ENCODE measurements at regions not wholly inside any gene's neighbourhood (a gene's known extent, or its start where the extent isn't known, plus 50 kb on each side); places are given as distances from the start of the nearest gene placed in this dataset.
"Not testable (repeated sequence)": the region's sequence is repeated elsewhere in the genome, so short reads cannot be mapped to it uniquely, and the experiment has no call there.

DNA sequence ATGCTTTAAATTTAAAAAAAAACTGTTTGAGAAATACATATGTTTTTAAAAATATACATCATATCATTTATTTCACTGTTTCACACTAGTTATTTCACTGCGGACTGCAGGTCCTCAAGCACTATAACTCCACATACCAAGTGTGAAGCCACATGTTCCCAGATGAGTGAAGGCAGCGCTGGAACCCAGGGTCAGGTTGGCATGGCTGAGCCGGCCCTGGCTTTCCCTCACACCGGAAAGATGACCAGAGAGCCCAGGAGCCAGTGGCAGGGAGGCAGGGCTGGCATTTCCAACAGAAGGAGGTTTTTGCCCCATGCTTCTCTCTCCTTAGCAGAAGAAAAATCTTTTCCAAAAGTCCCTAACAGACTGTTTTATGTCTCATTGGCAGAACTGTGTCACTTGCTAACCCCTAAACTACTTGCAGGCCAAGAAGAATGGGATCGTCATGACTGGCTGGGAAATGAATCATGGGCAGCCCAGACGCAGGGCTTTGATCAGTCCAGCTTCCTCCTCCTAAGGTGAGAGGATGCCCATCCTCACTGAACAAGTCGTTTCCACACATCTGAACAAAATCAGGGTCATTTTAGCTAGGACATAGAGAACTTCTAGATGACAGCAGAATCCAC lies 287.6 kb upstream of the HNRNPA3 start:
- H3K27me3 ChIP-seq (ENCODE audit: control insufficient read depth in 1 of 2, insufficient read depth in 2 of 2, low read length in 2 of 2) = no peaks in the 10 kb centered on the region
- no peak overlapping the region for H3K27ac ChIP-seq (ENCODE audit: low read depth, low read length)
- H3K4me3 ChIP-seq (ENCODE audit: low read depth in 1 of 2, low read length in 2 of 2) = no peak overlapping the region
- no peaks in the 10 kb centered on the region for H3K36me3 ChIP-seq (ENCODE audit: control insufficient read depth in 1 of 2, insufficient read depth in 2 of 2, low read length in 2 of 2)
- no peak overlapping the region for H3K9ac ChIP-seq (ENCODE audit: low read depth in 1 of 2, low read length in 2 of 2)
- no peaks in the 10 kb centered on the region for H3K9me3 ChIP-seq (ENCODE audit: control insufficient read depth in 1 of 2, low read length in 2 of 2)
- H3K4me1 ChIP-seq (ENCODE audit: control insufficient read depth in 1 of 2, insufficient read depth in 2 of 2, low read length in 2 of 2) = no peaks in the 10 kb centered on the region

- H3K4me3 ChIP-seq (ENCODE audit: low read depth in 1 of 2, low read length in 2 of 2) = no peak overlapping the region
- no peak overlapping the region for H3K27ac ChIP-seq (ENCODE audit: low read depth, low read length)
- H3K9ac ChIP-seq (ENCODE audit: low read depth in 1 of 2, low read length in 2 of 2) = no peak overlapping the region
- no peaks in the 10 kb centered on the region for H3K9me3 ChIP-seq (ENCODE audit: control insufficient read depth in 1 of 2, low read length in 2 of 2)
- no peaks in the 10 kb centered on the region for H3K36me3 ChIP-seq (ENCODE audit: control insufficient read depth in 1 of 2, insufficient read depth in 2 of 2, low read length in 2 of 2)
- H3K27me3 ChIP-seq (ENCODE audit: control insufficient read depth in 1 of 2, insufficient read depth in 2 of 2, low read length in 2 of 2) = no peaks in the 10 kb centered on the region
- H3K4me1 ChIP-seq (ENCODE audit: control insufficient read depth in 1 of 2, insufficient read depth in 2 of 2, low read length in 2 of 2) = no peaks in the 10 kb centered on the region
These were observed 286.1 kb upstream of the HNRNPA3 start for GRCh38 chr2:176926453-176926852.

DNA sequence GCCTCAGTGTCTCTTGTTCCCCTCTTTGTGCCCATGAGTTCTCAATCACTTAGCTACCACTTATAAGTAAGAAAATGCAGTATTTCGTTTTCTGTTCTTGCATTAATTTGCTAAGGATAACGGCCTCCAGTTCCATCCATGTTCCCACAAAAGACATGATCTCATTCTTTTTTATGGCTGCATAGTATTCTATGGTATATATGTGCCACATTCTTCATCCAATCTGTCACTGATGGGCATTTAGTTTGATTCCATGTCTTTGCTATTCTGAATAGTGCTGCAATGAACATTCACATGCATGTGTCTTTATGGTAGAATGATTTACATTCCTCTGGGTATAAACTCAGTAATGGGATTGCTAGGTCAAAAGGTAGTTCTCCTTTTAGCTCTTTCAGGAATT lies 283.2 kb upstream of the HNRNPA3 start:
- H3K9me3 ChIP-seq (ENCODE audit: control insufficient read depth in 1 of 2, low read length in 2 of 2); H3K36me3 ChIP-seq (ENCODE audit: control insufficient read depth in 1 of 2, insufficient read depth in 2 of 2, low read length in 2 of 2); H3K27ac ChIP-seq (ENCODE audit: low read depth, low read length); H3K4me3 ChIP-seq (ENCODE audit: low read depth in 1 of 2, low read length in 2 of 2); H3K9ac ChIP-seq (ENCODE audit: low read depth in 1 of 2, low read length in 2 of 2); H3K27me3 ChIP-seq (ENCODE audit: control insufficient read depth in 1 of 2, insufficient read depth in 2 of 2, low read length in 2 of 2); H3K4me1 ChIP-seq (ENCODE audit: control insufficient read depth in 1 of 2, insufficient read depth in 2 of 2, low read length in 2 of 2): not testable (repeated sequence)

- peak overlapping the region in 1 of 2 donors; percentile 19 for H3K4me3 ChIP-seq (ENCODE audit: low read depth in 1 of 2, low read length in 2 of 2)
- no peaks in the 10 kb centered on the region for H3K9me3 ChIP-seq (ENCODE audit: control insufficient read depth in 1 of 2, low read length in 2 of 2)
- no peaks in the 10 kb centered on the region for H3K36me3 ChIP-seq (ENCODE audit: control insufficient read depth in 1 of 2, insufficient read depth in 2 of 2, low read length in 2 of 2)
- H3K9ac ChIP-seq (ENCODE audit: low read depth in 1 of 2, low read length in 2 of 2) = no peak overlapping the region
- no peaks in the 10 kb centered on the region for H3K4me1 ChIP-seq (ENCODE audit: control insufficient read depth in 1 of 2, insufficient read depth in 2 of 2, low read length in 2 of 2)
- H3K27me3 ChIP-seq (ENCODE audit: control insufficient read depth in 1 of 2, insufficient read depth in 2 of 2, low read length in 2 of 2) = no peaks in the 10 kb centered on the region
- H3K27ac ChIP-seq (ENCODE audit: low read depth, low read length) = no peak overlapping the region
These were observed 280.7 kb upstream of the HNRNPA3 start for GRCh38 chr2:176931588-176932563.

GRCh38 chr2:176934131-176934530 lies 278.5 kb upstream of the HNRNPA3 start:
- Histone ChIP-seq H3K27ac (ENCODE audit: low read depth, low read length) (no peak overlapping the region), H3K9ac (ENCODE audit: low read depth in 1 of 2, low read length in 2 of 2) (no peak overlapping the region), H3K36me3 (ENCODE audit: control insufficient read depth in 1 of 2, insufficient read depth in 2 of 2, low read length in 2 of 2) (no peaks in the 10 kb centered on the region), H3K4me1 (ENCODE audit: control insufficient read depth in 1 of 2, insufficient read depth in 2 of 2, low read length in 2 of 2) (no peaks in the 10 kb centered on the region), H3K27me3 (ENCODE audit: control insufficient read depth in 1 of 2, insufficient read depth in 2 of 2, low read length in 2 of 2) (no peaks in the 10 kb centered on the region), H3K9me3 (ENCODE audit: control insufficient read depth in 1 of 2, low read length in 2 of 2) (no peaks in the 10 kb centered on the region), H3K4me3 (ENCODE audit: low read depth in 1 of 2, low read length in 2 of 2) (no peak overlapping the region)

DNA sequence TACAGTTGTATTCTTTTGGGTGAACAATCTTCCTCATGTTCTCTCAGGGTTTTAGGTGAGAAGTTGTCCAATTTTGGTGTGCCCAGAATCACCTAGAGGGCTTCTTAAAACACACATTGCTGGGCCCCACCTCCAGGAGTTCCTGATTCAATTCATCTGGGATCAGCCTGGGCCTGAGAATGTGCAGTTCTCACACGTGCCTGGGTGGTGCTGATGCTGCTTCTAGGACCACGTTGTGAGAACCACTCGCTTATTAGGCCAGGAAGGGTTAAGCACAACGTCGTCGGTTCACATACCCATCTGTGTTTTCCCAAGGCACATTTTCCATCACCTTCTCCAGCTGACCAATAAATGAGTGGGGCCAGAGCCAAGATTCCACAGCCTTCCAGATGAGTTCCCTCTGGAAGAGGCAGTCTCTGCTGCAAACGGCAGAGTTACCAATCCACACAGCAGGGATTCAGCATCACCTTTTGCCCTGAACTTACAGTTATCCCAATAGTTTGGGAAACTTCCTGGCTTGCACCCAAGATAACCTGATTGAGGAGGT lies 277.7 kb upstream of the HNRNPA3 start:
- Histone ChIP-seq H3K36me3 (ENCODE audit: control insufficient read depth in 1 of 2, insufficient read depth in 2 of 2, low read length in 2 of 2) (no peaks in the 10 kb centered on the region), H3K4me1 (ENCODE audit: control insufficient read depth in 1 of 2, insufficient read depth in 2 of 2, low read length in 2 of 2) (no peaks in the 10 kb centered on the region), H3K27ac (ENCODE audit: low read depth, low read length) (no peak overlapping the region), H3K4me3 (ENCODE audit: low read depth in 1 of 2, low read length in 2 of 2) (no peak overlapping the region), H3K9me3 (ENCODE audit: control insufficient read depth in 1 of 2, low read length in 2 of 2) (no peaks in the 10 kb centered on the region), H3K9ac (ENCODE audit: low read depth in 1 of 2, low read length in 2 of 2) (no peak overlapping the region), H3K27me3 (ENCODE audit: control insufficient read depth in 1 of 2, insufficient read depth in 2 of 2, low read length in 2 of 2) (no peaks in the 10 kb centered on the region)

GRCh38 chr2:176935543-176936102 lies 277.0 kb upstream of the HNRNPA3 start:
- no peaks in the 10 kb centered on the region for H3K27me3 ChIP-seq (ENCODE audit: control insufficient read depth in 1 of 2, insufficient read depth in 2 of 2, low read length in 2 of 2)
- H3K9me3 ChIP-seq (ENCODE audit: control insufficient read depth in 1 of 2, low read length in 2 of 2) = no peaks in the 10 kb centered on the region
- no peaks in the 10 kb centered on the region for H3K4me1 ChIP-seq (ENCODE audit: control insufficient read depth in 1 of 2, insufficient read depth in 2 of 2, low read length in 2 of 2)
- no peak overlapping the region for H3K9ac ChIP-seq (ENCODE audit: low read depth in 1 of 2, low read length in 2 of 2)
- no peaks in the 10 kb centered on the region for H3K36me3 ChIP-seq (ENCODE audit: control insufficient read depth in 1 of 2, insufficient read depth in 2 of 2, low read length in 2 of 2)
- H3K4me3 ChIP-seq (ENCODE audit: low read depth in 1 of 2, low read length in 2 of 2) = no peak overlapping the region
- no peak overlapping the region for H3K27ac ChIP-seq (ENCODE audit: low read depth, low read length)

DNA sequence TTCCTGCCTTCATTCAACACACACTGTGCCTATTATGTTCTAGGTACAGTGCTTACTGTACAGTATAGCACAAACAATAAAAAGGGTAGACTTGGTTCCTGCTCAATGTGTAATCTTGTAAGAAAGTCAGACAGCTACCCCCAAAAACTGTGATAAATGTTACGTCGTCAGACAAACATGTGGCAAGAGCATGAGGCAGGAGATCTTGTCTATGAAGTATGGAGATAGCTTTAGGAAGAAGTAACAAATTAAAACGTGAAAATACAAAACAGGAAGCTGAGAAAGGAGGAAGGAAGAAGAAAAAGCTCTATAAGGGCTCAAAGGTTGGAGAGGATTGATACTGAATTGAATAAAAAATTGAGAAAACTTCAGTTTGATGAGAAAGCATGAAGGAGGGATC lies 276.2 kb upstream of the HNRNPA3 start:
- H3K4me1 ChIP-seq (ENCODE audit: control insufficient read depth in 1 of 2, insufficient read depth in 2 of 2, low read length in 2 of 2) = no peaks in the 10 kb centered on the region
- no peak overlapping the region for H3K4me3 ChIP-seq (ENCODE audit: low read depth in 1 of 2, low read length in 2 of 2)
- no peak overlapping the region for H3K9ac ChIP-seq (ENCODE audit: low read depth in 1 of 2, low read length in 2 of 2)
- no peaks in the 10 kb centered on the region for H3K27me3 ChIP-seq (ENCODE audit: control insufficient read depth in 1 of 2, insufficient read depth in 2 of 2, low read length in 2 of 2)
- no peak overlapping the region for H3K27ac ChIP-seq (ENCODE audit: low read depth, low read length)
- H3K36me3 ChIP-seq (ENCODE audit: control insufficient read depth in 1 of 2, insufficient read depth in 2 of 2, low read length in 2 of 2) = no peaks in the 10 kb centered on the region
- no peaks in the 10 kb centered on the region for H3K9me3 ChIP-seq (ENCODE audit: control insufficient read depth in 1 of 2, low read length in 2 of 2)

- Histone ChIP-seq H3K27ac (ENCODE audit: low read depth, low read length) (no peak overlapping the region), H3K36me3 (ENCODE audit: control insufficient read depth in 1 of 2, insufficient read depth in 2 of 2, low read length in 2 of 2) (no peaks in the 10 kb centered on the region), H3K27me3 (ENCODE audit: control insufficient read depth in 1 of 2, insufficient read depth in 2 of 2, low read length in 2 of 2) (no peaks in the 10 kb centered on the region), H3K9ac (ENCODE audit: low read depth in 1 of 2, low read length in 2 of 2) (no peak overlapping the region), H3K4me1 (ENCODE audit: control insufficient read depth in 1 of 2, insufficient read depth in 2 of 2, low read length in 2 of 2) (peaks cover 0 to 6% of the 10 kb centered on the region in 2 donors), H3K4me3 (ENCODE audit: low read depth in 1 of 2, low read length in 2 of 2) (no peak overlapping the region), H3K9me3 (ENCODE audit: control insufficient read depth in 1 of 2, low read length in 2 of 2) (no peaks in the 10 kb centered on the region)
These were observed 267.6 kb upstream of the HNRNPA3 start for GRCh38 chr2:176944998-176945397.

DNA sequence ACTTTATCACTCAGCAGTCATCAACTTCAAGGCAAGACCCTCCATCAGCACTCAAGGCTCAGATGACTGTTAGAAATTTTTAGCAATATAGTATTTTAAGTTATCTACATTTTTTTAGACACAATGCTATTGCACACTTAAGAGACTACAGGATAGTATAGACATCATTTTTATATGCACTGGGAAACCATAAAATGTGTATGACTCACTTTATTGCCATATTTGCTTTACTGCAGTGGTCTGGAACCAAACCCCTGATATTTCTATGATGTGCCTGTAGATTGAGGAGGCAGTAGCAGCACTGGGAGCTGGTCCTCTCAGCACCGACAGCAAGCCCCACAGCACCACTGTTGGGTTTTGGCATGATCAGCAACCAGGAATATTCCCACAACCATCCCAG lies 264.8 kb upstream of the HNRNPA3 start:
- H3K9me3 ChIP-seq (ENCODE audit: control insufficient read depth in 1 of 2, low read length in 2 of 2) = no peaks in the 10 kb centered on the region
- H3K4me3 ChIP-seq (ENCODE audit: low read depth in 1 of 2, low read length in 2 of 2) = no peak overlapping the region
- no peaks in the 10 kb centered on the region for H3K36me3 ChIP-seq (ENCODE audit: control insufficient read depth in 1 of 2, insufficient read depth in 2 of 2, low read length in 2 of 2)
- H3K4me1 ChIP-seq (ENCODE audit: control insufficient read depth in 1 of 2, insufficient read depth in 2 of 2, low read length in 2 of 2) = peaks cover 0 to 6% of the 10 kb centered on the region in 2 donors
- no peak overlapping the region for H3K9ac ChIP-seq (ENCODE audit: low read depth in 1 of 2, low read length in 2 of 2)
- H3K27me3 ChIP-seq (ENCODE audit: control insufficient read depth in 1 of 2, insufficient read depth in 2 of 2, low read length in 2 of 2) = no peaks in the 10 kb centered on the region
- no peak overlapping the region for H3K27ac ChIP-seq (ENCODE audit: low read depth, low read length)

All from duodenal mucosa (tissue), 2 donors.